ENCODE measurements at regions not wholly inside any gene's neighbourhood (a gene's known extent, or its start where the extent isn't known, plus 50 kb on each side); places are given as distances from the start of the nearest gene placed in this dataset.

DNA sequence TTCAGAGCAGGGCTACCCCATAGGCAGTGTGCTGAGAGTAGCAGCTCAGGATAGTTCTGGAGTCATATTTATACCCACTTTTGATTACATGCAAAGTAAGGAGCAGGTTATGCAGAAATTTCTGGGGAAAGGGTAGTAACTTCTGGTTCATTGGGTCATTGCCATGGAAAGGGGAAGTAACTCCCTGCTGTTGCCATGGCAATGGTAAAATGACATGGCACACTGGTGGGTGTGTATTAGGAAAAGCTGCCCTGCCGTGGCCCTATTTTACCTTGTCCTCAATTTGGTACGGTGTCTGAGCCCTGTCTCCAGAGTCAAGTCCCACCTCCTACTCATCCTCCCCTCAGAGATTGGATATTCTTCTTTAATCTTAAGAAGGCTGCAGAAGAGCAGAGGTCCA lies 526.7 kb upstream of the TYRP1 start:
- no peak for DNase-seq
- Histone ChIP-seq H3K36me3 (ENCODE audit: control insufficient read depth in 2 of 2, extremely low read depth in 1 of 2, insufficient read depth in 1 of 2, low read length in 1 of 2) (no peaks in the 10 kb centered on the region), H3K4me1 (ENCODE audit: control insufficient read depth in 1 of 2, extremely low read depth in 1 of 2, insufficient read depth in 2 of 2, low read length in 2 of 2) (no peaks in the 10 kb centered on the region), H3K9me3 (no peaks in the 10 kb centered on the region), H3K27me3 (replicated peaks in 1 of 2; ENCODE audit: control insufficient read depth in 2 of 2, extremely low read depth in 1 of 2, insufficient read depth in 2 of 2, low read length in 1 of 2) (no peaks in the 10 kb centered on the region), H3K4me3 (ENCODE audit: control insufficient read depth in 1 of 2, extremely low read depth in 1 of 2, low read length in 1 of 2) (no peak overlapping the region), H3K27ac (ENCODE audit: low read length) (no peak overlapping the region)
- ATAC-seq (replicated peaks in 1 of 4), result no peak
- ChIA-PET POLR2A (interaction anchor here in 1 of 2 donors (0.6 kb wide), 1 partner anchor 197 kb away, joined by 4 read pairs; no protein-coding TSS in a partner anchor), CTCF (no interaction called here)
- Mint-ChIP-seq H3K36me3 (no peaks in the 10 kb centered on the region), H3K9me3 (peaks cover 9 to 31% (median 10%) of the 10 kb centered on the region in 3 donors), H3K27ac (no peak overlapping the region), H3K27me3 (no peaks in the 10 kb centered on the region), H3K4me1 (no peaks in the 10 kb centered on the region), H3K4me3 (no peak overlapping the region)
- WGBS (ENCODE audit: insufficient coverage), result 20% methylated on average over 1 of the region's 2 CpGs

- no peak for DNase-seq
- Mint-ChIP-seq H3K27me3 (no peaks in the 10 kb centered on the region), H3K4me1 (no peaks in the 10 kb centered on the region), H3K36me3 (no peaks in the 10 kb centered on the region), H3K27ac (no peak overlapping the region), H3K9me3 (peaks cover 10 to 30% (median 15%) of the 10 kb centered on the region in 3 donors), H3K4me3 (no peak overlapping the region)
- Histone ChIP-seq H3K27me3 (replicated peaks in 1 of 2; ENCODE audit: control insufficient read depth in 2 of 2, extremely low read depth in 1 of 2, insufficient read depth in 2 of 2, low read length in 1 of 2) (no peaks in the 10 kb centered on the region), H3K9me3 (no peaks in the 10 kb centered on the region), H3K27ac (ENCODE audit: low read length) (no peak overlapping the region), H3K4me1 (ENCODE audit: control insufficient read depth in 1 of 2, extremely low read depth in 1 of 2, insufficient read depth in 2 of 2, low read length in 2 of 2) (no peaks in the 10 kb centered on the region), H3K36me3 (ENCODE audit: control insufficient read depth in 2 of 2, extremely low read depth in 1 of 2, insufficient read depth in 1 of 2, low read length in 1 of 2) (no peaks in the 10 kb centered on the region), H3K4me3 (ENCODE audit: control insufficient read depth in 1 of 2, extremely low read depth in 1 of 2, low read length in 1 of 2) (no peak overlapping the region)
- POLR2A ChIA-PET, result no interaction called here
- no peak for ATAC-seq (replicated peaks in 1 of 4)
- CTCF ChIA-PET, result no interaction called here
- whole genome bisulfite sequencing (ENCODE audit: insufficient coverage), result 80% methylated on average over 1 of the region's 1 CpG
Measured at GRCh38 chr9:12170456-12170855, 522.7 kb upstream of the TYRP1 start.

GRCh38 chr9:12178634-12179033 lies 514.6 kb upstream of the TYRP1 start:
- Histone ChIP-seq H3K27me3 (replicated peaks in 1 of 2; ENCODE audit: control insufficient read depth in 2 of 2, extremely low read depth in 1 of 2, insufficient read depth in 2 of 2, low read length in 1 of 2) (no peaks in the 10 kb centered on the region), H3K4me1 (ENCODE audit: control insufficient read depth in 1 of 2, extremely low read depth in 1 of 2, insufficient read depth in 2 of 2, low read length in 2 of 2) (no peaks in the 10 kb centered on the region), H3K4me3 (ENCODE audit: control insufficient read depth in 1 of 2, extremely low read depth in 1 of 2, low read length in 1 of 2) (no peak overlapping the region), H3K9me3 (no peaks in the 10 kb centered on the region), H3K36me3 (ENCODE audit: control insufficient read depth in 2 of 2, extremely low read depth in 1 of 2, insufficient read depth in 1 of 2, low read length in 1 of 2) (no peaks in the 10 kb centered on the region), H3K27ac (ENCODE audit: low read length) (no peak overlapping the region)
- H3K27ac Mint-ChIP-seq, result no peak overlapping the region
- no peaks in the 10 kb centered on the region for H3K4me1 Mint-ChIP-seq
- DNase-seq (no peak), ATAC-seq (replicated peaks in 1 of 4) (no peak)
- ChIA-PET POLR2A (no interaction called here), CTCF (no interaction called here)
- no peaks in the 10 kb centered on the region for H3K36me3 Mint-ChIP-seq
- peaks cover 18 to 33% (median 19%) of the 10 kb centered on the region in 3 donors for H3K9me3 Mint-ChIP-seq
- no CpG with 5 or more reads among the region's 1 CpG for WGBS (ENCODE audit: insufficient coverage)
- H3K27me3 Mint-ChIP-seq, result no peaks in the 10 kb centered on the region
- no peak overlapping the region for H3K4me3 Mint-ChIP-seq

DNA sequence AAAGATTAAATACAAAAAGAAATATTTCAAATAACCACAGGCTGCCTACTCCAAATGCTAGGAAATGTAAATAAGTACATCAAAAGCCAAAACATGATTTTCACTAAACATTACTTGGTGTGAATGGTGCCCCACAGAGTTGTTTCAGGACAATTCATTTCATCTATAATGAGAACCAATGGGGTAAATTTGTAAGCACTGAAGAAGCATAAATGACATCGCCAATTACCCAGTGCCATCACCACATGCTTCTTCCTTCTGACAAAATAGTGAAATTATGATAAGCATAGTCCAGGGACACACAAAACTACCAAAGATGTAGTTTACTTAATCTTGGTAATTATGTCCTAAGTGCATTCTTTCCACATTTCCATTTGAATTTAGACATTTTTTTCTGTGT lies 510.4 kb upstream of the TYRP1 start:
- H3K27ac Mint-ChIP-seq, result no peak overlapping the region
- ChIA-PET POLR2A (no interaction called here), CTCF (no interaction called here)

GRCh38 chr9:12183321-12183720 lies 509.9 kb upstream of the TYRP1 start:
- Mint-ChIP-seq H3K27me3 (no peaks in the 10 kb centered on the region), H3K4me3 (no peak overlapping the region), H3K9me3 (peaks cover 13 to 42% (median 22%) of the 10 kb centered on the region in 3 donors), H3K4me1 (no peaks in the 10 kb centered on the region), H3K36me3 (no peaks in the 10 kb centered on the region), H3K27ac (no peak overlapping the region)
- DNase-seq (no peak), ATAC-seq (replicated peaks in 1 of 4) (no peak)
- no peaks in the 10 kb centered on the region for H3K27me3 ChIP-seq (replicated peaks in 1 of 2; ENCODE audit: control insufficient read depth in 2 of 2, extremely low read depth in 1 of 2, insufficient read depth in 2 of 2, low read length in 1 of 2)
- H3K4me1 ChIP-seq (ENCODE audit: control insufficient read depth in 1 of 2, extremely low read depth in 1 of 2, insufficient read depth in 2 of 2, low read length in 2 of 2), result no peaks in the 10 kb centered on the region
- ChIA-PET POLR2A (no interaction called here), CTCF (no interaction called here)
- H3K36me3 ChIP-seq (ENCODE audit: control insufficient read depth in 2 of 2, extremely low read depth in 1 of 2, insufficient read depth in 1 of 2, low read length in 1 of 2), result no peaks in the 10 kb centered on the region
- H3K4me3 ChIP-seq (ENCODE audit: control insufficient read depth in 1 of 2, extremely low read depth in 1 of 2, low read length in 1 of 2), result no peak overlapping the region
- no peak overlapping the region for H3K27ac ChIP-seq (ENCODE audit: low read length)
- no peaks in the 10 kb centered on the region for H3K9me3 ChIP-seq
- WGBS (ENCODE audit: insufficient coverage), result no CpG with 5 or more reads among the region's 3 CpGs

More for the DNA sequence above, 510.4 kb upstream of the TYRP1 start:
- Mint-ChIP-seq H3K4me3 (no peak overlapping the region), H3K27me3 (no peaks in the 10 kb centered on the region), H3K9me3 (peaks cover 13 to 41% (median 24%) of the 10 kb centered on the region in 3 donors), H3K36me3 (no peaks in the 10 kb centered on the region), H3K4me1 (no peaks in the 10 kb centered on the region)
- Histone ChIP-seq H3K9me3 (no peaks in the 10 kb centered on the region), H3K27ac (ENCODE audit: low read length) (no peak overlapping the region), H3K36me3 (ENCODE audit: control insufficient read depth in 2 of 2, extremely low read depth in 1 of 2, insufficient read depth in 1 of 2, low read length in 1 of 2) (no peaks in the 10 kb centered on the region), H3K27me3 (replicated peaks in 1 of 2; ENCODE audit: control insufficient read depth in 2 of 2, extremely low read depth in 1 of 2, insufficient read depth in 2 of 2, low read length in 1 of 2) (no peaks in the 10 kb centered on the region), H3K4me3 (ENCODE audit: control insufficient read depth in 1 of 2, extremely low read depth in 1 of 2, low read length in 1 of 2) (no peak overlapping the region), H3K4me1 (ENCODE audit: control insufficient read depth in 1 of 2, extremely low read depth in 1 of 2, insufficient read depth in 2 of 2, low read length in 2 of 2) (no peaks in the 10 kb centered on the region)
- WGBS (ENCODE audit: insufficient coverage), result no CpG with 5 or more reads among the region's 1 CpG
- no peak for ATAC-seq (replicated peaks in 1 of 4)
- DNase-seq, result no peak

DNA sequence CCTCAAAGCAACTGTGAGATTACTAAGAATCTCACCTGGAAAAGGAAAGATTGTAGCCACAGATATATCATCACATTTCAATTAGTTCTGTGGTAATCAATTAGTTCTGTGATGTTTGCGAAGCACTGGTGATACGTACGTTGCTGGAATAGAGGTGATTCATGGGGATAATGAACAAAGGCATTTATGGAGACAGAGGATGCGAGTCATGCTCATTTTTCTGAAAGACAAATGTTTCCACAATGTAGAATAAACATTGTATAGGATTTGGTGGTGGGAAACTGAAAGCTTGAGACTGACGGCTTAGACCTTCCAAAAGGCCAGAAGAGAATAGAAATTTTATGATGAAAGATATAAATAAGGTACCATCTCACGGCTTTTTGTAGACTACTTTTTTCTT lies 507.3 kb upstream of the TYRP1 start:
- CTCF ChIA-PET, result interaction anchor here in 1 of 2 donors (0.8 kb wide), 1 partner anchor 633 kb away, joined by 3 read pairs; no protein-coding TSS in a partner anchor
- DNase-seq (no peak), ATAC-seq (replicated peaks in 1 of 4) (no peak)
- POLR2A ChIA-PET, result no interaction called here
- no peak overlapping the region for H3K4me3 Mint-ChIP-seq
- H3K9me3 Mint-ChIP-seq, result peaks cover 13 to 50% (median 23%) of the 10 kb centered on the region in 3 donors
- Histone ChIP-seq H3K27me3 (replicated peaks in 1 of 2; ENCODE audit: control insufficient read depth in 2 of 2, extremely low read depth in 1 of 2, insufficient read depth in 2 of 2, low read length in 1 of 2) (no peaks in the 10 kb centered on the region), H3K4me1 (ENCODE audit: control insufficient read depth in 1 of 2, extremely low read depth in 1 of 2, insufficient read depth in 2 of 2, low read length in 2 of 2) (no peaks in the 10 kb centered on the region), H3K36me3 (ENCODE audit: control insufficient read depth in 2 of 2, extremely low read depth in 1 of 2, insufficient read depth in 1 of 2, low read length in 1 of 2) (no peaks in the 10 kb centered on the region), H3K9me3 (no peaks in the 10 kb centered on the region), H3K4me3 (ENCODE audit: control insufficient read depth in 1 of 2, extremely low read depth in 1 of 2, low read length in 1 of 2) (no peak overlapping the region), H3K27ac (ENCODE audit: low read length) (no peak overlapping the region)
- H3K27me3 Mint-ChIP-seq, result no peaks in the 10 kb centered on the region
- H3K4me1 Mint-ChIP-seq, result no peaks in the 10 kb centered on the region
- no peaks in the 10 kb centered on the region for H3K36me3 Mint-ChIP-seq
- WGBS (ENCODE audit: insufficient coverage), result 77% methylated on average over 4 of the region's 6 CpGs
- no peak overlapping the region for H3K27ac Mint-ChIP-seq

GRCh38 chr9:12191630-12192029 lies 501.6 kb upstream of the TYRP1 start:
- no peaks in the 10 kb centered on the region for H3K27me3 ChIP-seq (replicated peaks in 1 of 2; ENCODE audit: control insufficient read depth in 2 of 2, extremely low read depth in 1 of 2, insufficient read depth in 2 of 2, low read length in 1 of 2)
- WGBS (ENCODE audit: insufficient coverage), result 91% methylated on average over 1 of the region's 2 CpGs
- DNase-seq (no peak), ATAC-seq (replicated peaks in 1 of 4) (no peak)
- ChIA-PET POLR2A (no interaction called here), CTCF (no interaction called here)
- peaks cover 2% of the 10 kb centered on the region for H3K9me3 ChIP-seq
- no peaks in the 10 kb centered on the region for H3K36me3 ChIP-seq (ENCODE audit: control insufficient read depth in 2 of 2, extremely low read depth in 1 of 2, insufficient read depth in 1 of 2, low read length in 1 of 2)
- no peaks in the 10 kb centered on the region for H3K4me1 ChIP-seq (ENCODE audit: control insufficient read depth in 1 of 2, extremely low read depth in 1 of 2, insufficient read depth in 2 of 2, low read length in 2 of 2)
- H3K4me3 ChIP-seq (ENCODE audit: control insufficient read depth in 1 of 2, extremely low read depth in 1 of 2, low read length in 1 of 2), result no peak overlapping the region
- Mint-ChIP-seq H3K27ac (no peak overlapping the region), H3K4me3 (no peak overlapping the region), H3K9me3 (peaks cover 14 to 35% (median 27%) of the 10 kb centered on the region in 3 donors), H3K36me3 (no peaks in the 10 kb centered on the region), H3K4me1 (no peaks in the 10 kb centered on the region), H3K27me3 (no peaks in the 10 kb centered on the region)
- no peak overlapping the region for H3K27ac ChIP-seq (ENCODE audit: low read length)

All from T-cell (primary cell).